ENCODE measurements at regions not wholly inside any gene's neighbourhood (a gene's known extent, or its start where the extent isn't known, plus 50 kb on each side); places are given as distances from the start of the nearest gene placed in this dataset.

GRCh38 chr5:33037076-33037475 lies 326.0 kb downstream of the NPR3 start:
- POLR2A ChIA-PET = no interaction called here
- H3K36me3 ChIP-seq (ENCODE audit: control insufficient read depth in 2 of 2, extremely low read depth in 1 of 2, insufficient read depth in 2 of 2, low read length in 2 of 2) = no peaks in the 10 kb centered on the region
- no peaks in the 10 kb centered on the region for H3K79me2 ChIP-seq (ENCODE audit: control insufficient read depth, insufficient read depth, low read length)
- H3K9ac ChIP-seq (replicated peaks; ENCODE audit: extremely low read depth, insufficient read depth, low read length) = no peak overlapping the region
- H2AFZ ChIP-seq (ENCODE audit: low read depth, low read length) = no peak overlapping the region
- peaks cover 0 to 5% of the 10 kb centered on the region in 2 experiments for H3K27me3 ChIP-seq (ENCODE audit: control insufficient read depth in 2 of 2, insufficient read depth in 2 of 2, low read length in 2 of 2)
- H3K9me3 ChIP-seq (replicated peaks; ENCODE audit: control insufficient read depth, insufficient read depth, low read length) = no peaks in the 10 kb centered on the region
- dilution Hi-C loops (cut with MboI; ENCODE audit: extremely low pct_ligation_motif_present, low sequenced_read_pairs) = no loop called here
- DNase-seq (ENCODE audit: low read depth, low spot score) = no peak
- no peak overlapping the region for H3K27ac ChIP-seq (ENCODE audit: insufficient read depth, low read depth, low read length)
- H3K4me1 ChIP-seq (ENCODE audit: control insufficient read depth, extremely low read depth, insufficient read depth, low read length) = no peaks in the 10 kb centered on the region
- H3K4me2 ChIP-seq (ENCODE audit: insufficient read depth, low read length) = no peak overlapping the region
- no TSS peak for BruUV-seq (replicated peaks)
- H3K9me1 ChIP-seq (replicated peaks; ENCODE audit: control insufficient read depth, extremely low read depth, insufficient read depth, low read length) = no peaks in the 10 kb centered on the region
- intact Hi-C loops (cut with micrococcal nuclease) = no loop called here
- FAIRE-seq = no peak
- no peak overlapping the region for H3K4me3 ChIP-seq (replicated peaks in 1 of 3; ENCODE audit: insufficient read depth in 1 of 3, low read depth in 1 of 3, low read length in 3 of 3)
- no peaks in the 10 kb centered on the region for H4K20me1 ChIP-seq (replicated peaks; ENCODE audit: control insufficient read depth, extremely low read depth, insufficient read depth, low read length)
- no peak for TF ChIP-seq CTCF (IDR thresholded peaks at IDR 0.05; ENCODE audit: extremely low read depth in 1 of 2, insufficient read depth in 1 of 2, low read depth in 1 of 2, low read length in 2 of 2)
- CTCF ChIA-PET = no interaction called here

DNA sequence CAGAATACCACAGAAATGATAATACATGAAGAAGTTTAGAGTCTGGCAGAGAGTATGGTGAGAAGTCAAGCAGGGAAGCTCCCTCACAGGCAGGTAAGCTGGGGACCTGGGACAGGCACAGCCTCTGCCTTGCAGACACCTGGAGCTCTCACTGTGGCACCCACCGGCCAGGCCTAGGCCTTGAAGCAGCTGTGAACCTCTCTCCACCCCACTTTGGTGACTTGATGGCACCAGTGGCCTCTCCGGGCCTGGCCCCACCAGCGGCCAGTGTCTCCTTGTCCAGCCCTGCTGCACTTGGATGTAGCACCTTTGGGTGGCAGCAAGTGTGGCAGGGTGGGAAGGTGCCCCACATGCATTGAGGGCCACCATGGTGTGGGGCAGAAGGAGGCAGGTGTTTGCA lies 330.5 kb downstream of the NPR3 start:
- no peak overlapping the region for H2AFZ ChIP-seq (ENCODE audit: low read depth, low read length)
- H3K27me3 ChIP-seq (ENCODE audit: control insufficient read depth in 2 of 2, insufficient read depth in 2 of 2, low read length in 2 of 2) = no peaks in the 10 kb centered on the region
- POLR2A ChIA-PET = no interaction called here
- no peak overlapping the region for H3K27ac ChIP-seq (ENCODE audit: insufficient read depth, low read depth, low read length)
- H3K9me3 ChIP-seq (replicated peaks; ENCODE audit: control insufficient read depth, insufficient read depth, low read length) = no peaks in the 10 kb centered on the region
- FAIRE-seq (no peak), DNase-seq (ENCODE audit: low read depth, low spot score) (no peak)
- BruUV-seq (replicated peaks) = no TSS peak
- no peak overlapping the region for H3K9ac ChIP-seq (replicated peaks; ENCODE audit: extremely low read depth, insufficient read depth, low read length)
- no peaks in the 10 kb centered on the region for H3K36me3 ChIP-seq (ENCODE audit: control insufficient read depth in 2 of 2, extremely low read depth in 1 of 2, insufficient read depth in 2 of 2, low read length in 2 of 2)
- peaks cover 7% of the 10 kb centered on the region for H3K4me1 ChIP-seq (ENCODE audit: control insufficient read depth, extremely low read depth, insufficient read depth, low read length)
- CTCF ChIA-PET = interaction anchor here (0.6 kb wide), 1 partner anchor 546 kb away, joined by 3 read pairs; no protein-coding TSS in a partner anchor
- no peak overlapping the region for H3K4me2 ChIP-seq (ENCODE audit: insufficient read depth, low read length)
- H3K79me2 ChIP-seq (ENCODE audit: control insufficient read depth, insufficient read depth, low read length) = no peaks in the 10 kb centered on the region
- H4K20me1 ChIP-seq (replicated peaks; ENCODE audit: control insufficient read depth, extremely low read depth, insufficient read depth, low read length) = no peaks in the 10 kb centered on the region
- dilution Hi-C loops (cut with MboI; ENCODE audit: extremely low pct_ligation_motif_present, low sequenced_read_pairs) = no loop called here
- intact Hi-C loops (cut with micrococcal nuclease) = no loop called here
- no peak overlapping the region for H3K4me3 ChIP-seq (replicated peaks in 1 of 3; ENCODE audit: insufficient read depth in 1 of 3, low read depth in 1 of 3, low read length in 3 of 3)
- H3K9me1 ChIP-seq (replicated peaks; ENCODE audit: control insufficient read depth, extremely low read depth, insufficient read depth, low read length) = no peaks in the 10 kb centered on the region
- no peak for TF ChIP-seq GATA2 (IDR thresholded peaks at IDR 0.05; ENCODE audit: insufficient read depth, insufficient read length, low read depth, low read length)
- TF ChIP-seq POLR2AphosphoS5 (IDR thresholded peaks at IDR 0.05; ENCODE audit: insufficient read depth, low read depth, low read length) = no peak
- TF ChIP-seq, protein P1, sequence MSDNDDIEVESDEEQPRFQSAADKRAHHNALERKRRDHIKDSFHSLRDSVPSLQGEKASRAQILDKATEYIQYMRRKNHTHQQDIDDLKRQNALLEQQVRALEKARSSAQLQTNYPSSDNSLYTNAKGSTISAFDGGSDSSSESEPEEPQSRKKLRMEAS (IDR thresholded peaks at IDR 0.05; ENCODE audit: insufficient read depth, insufficient read length) = no peak

Measured in endothelial cell of umbilical vein (primary cell).